ENCODE measurements at regions not wholly inside any gene's neighbourhood (a gene's known extent, or its start where the extent isn't known, plus 50 kb on each side); places are given as distances from the start of the nearest gene placed in this dataset.

DNA sequence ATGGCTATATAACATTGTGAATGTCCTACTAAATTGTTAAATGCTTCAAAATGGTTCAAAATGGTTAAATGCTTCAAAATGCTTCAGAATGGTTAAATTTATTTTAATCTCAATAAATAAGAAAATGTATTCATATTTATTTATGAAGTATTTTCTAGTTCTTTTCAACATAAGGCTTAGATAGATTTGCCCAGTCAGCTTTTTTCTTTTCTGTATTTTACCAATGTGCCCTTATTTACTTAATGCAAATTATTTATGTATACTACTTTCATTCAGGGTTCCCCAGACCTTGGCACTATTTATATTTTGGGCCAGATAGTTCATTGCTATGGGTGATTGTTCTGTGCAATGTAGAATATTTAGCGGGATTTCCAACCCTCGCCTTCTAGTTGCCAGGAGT lies 546.7 kb downstream of the RIT2 start:
- H3K9me3 ChIP-seq: peaks cover 0 to 7% (median 0%) of the 10 kb centered on the region in 8 donors
- H3K27me3 ChIP-seq (replicated peaks in 1 of 7): no peaks in the 10 kb centered on the region
- intact Hi-C loops (cut with DNase I; ENCODE audit: low total_unique reads): no loop called here
- no peak for DNase-seq
- no peak for TF ChIP-seq POLR2AphosphoS5 (IDR thresholded peaks at IDR 0.05)
- TF ChIP-seq, protein P1, sequence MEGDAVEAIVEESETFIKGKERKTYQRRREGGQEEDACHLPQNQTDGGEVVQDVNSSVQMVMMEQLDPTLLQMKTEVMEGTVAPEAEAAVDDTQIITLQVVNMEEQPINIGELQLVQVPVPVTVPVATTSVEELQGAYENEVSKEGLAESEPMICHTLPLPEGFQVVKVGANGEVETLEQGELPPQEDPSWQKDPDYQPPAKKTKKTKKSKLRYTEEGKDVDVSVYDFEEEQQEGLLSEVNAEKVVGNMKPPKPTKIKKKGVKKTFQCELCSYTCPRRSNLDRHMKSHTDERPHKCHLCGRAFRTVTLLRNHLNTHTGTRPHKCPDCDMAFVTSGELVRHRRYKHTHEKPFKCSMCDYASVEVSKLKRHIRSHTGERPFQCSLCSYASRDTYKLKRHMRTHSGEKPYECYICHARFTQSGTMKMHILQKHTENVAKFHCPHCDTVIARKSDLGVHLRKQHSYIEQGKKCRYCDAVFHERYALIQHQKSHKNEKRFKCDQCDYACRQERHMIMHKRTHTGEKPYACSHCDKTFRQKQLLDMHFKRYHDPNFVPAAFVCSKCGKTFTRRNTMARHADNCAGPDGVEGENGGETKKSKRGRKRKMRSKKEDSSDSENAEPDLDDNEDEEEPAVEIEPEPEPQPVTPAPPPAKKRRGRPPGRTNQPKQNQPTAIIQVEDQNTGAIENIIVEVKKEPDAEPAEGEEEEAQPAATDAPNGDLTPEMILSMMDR (IDR thresholded peaks at IDR 0.05 in 8 of 11, conservative IDR thresholded peaks at IDR 0.05 in 3 of 11): no peak
- no peak for TF ChIP-seq POLR2A (IDR thresholded peaks at IDR 0.05)
- H3K27ac ChIP-seq: no peak overlapping the region
- H3K36me3 ChIP-seq: no peaks in the 10 kb centered on the region
- WGBS, 5 donors: 84 to 96% (median 91%) methylated on average over 2 of the region's 2 CpGs
- H3K4me1 ChIP-seq: no peaks in the 10 kb centered on the region
- H3K4me3 ChIP-seq: no peak overlapping the region

DNA sequence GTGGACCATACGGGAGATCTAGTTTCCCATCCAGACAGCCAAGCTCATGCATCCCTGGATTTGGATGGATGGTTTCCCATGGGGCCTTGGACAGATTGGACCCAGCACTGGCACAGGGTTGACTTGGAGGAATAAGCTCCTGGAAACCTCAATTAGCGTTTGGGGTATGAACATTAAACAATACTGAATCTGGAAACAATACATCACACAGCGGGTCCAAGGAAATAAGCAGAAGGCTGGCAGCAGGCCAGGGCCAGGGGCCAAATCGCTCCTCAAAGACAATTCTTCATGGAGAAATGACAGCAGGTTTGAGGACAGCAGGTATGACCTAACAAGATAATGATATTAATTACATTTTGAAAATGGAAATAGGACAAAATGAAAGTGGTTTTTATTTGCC lies 540.6 kb downstream of the RIT2 start:
- WGBS, 5 donors: 63 to 88% (median 77%) methylated on average over 4 of the region's 4 CpGs
- intact Hi-C loops (cut with DNase I; ENCODE audit: low total_unique reads): no loop called here
- Histone ChIP-seq H3K4me3 (no peak overlapping the region), H3K4me1 (no peaks in the 10 kb centered on the region), H3K27me3 (replicated peaks in 1 of 7) (no peaks in the 10 kb centered on the region), H3K36me3 (no peaks in the 10 kb centered on the region), H3K9me3 (peaks cover 0 to 7% (median 0%) of the 10 kb centered on the region in 8 donors), H3K27ac (no peak overlapping the region)
- DNase-seq: no peak
- TF ChIP-seq POLR2AphosphoS5 (IDR thresholded peaks at IDR 0.05): no peak
- TF ChIP-seq, protein P1 (IDR thresholded peaks at IDR 0.05 in 8 of 11, conservative IDR thresholded peaks at IDR 0.05 in 3 of 11): no peak
- no peak for TF ChIP-seq POLR2A (IDR thresholded peaks at IDR 0.05)

DNA sequence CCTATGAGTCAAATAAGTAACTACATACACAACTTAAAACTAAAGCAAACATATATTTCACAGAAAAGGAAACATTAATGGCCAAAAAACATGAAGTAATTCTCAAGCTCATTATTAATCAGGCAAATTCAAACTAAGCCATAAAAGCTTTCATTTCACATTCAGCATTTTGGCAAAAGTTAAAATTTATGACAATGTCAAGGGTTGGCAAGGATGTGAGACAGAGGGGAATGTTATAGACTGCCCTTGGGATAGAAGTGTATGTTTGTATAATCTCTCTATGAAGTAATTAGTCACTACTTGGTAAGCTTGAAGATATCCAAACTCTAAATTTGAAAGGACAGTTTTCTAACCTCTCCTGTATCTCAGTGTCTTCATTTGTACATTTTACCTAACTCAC lies 539.4 kb downstream of the RIT2 start:
- no peak overlapping the region for H3K4me3 ChIP-seq
- DNase-seq: no peak
- H3K9me3 ChIP-seq: peaks cover 0 to 7% (median 0%) of the 10 kb centered on the region in 8 donors
- intact Hi-C loops (cut with DNase I; ENCODE audit: low total_unique reads): no loop called here
- H3K36me3 ChIP-seq: no peaks in the 10 kb centered on the region
- H3K27me3 ChIP-seq (replicated peaks in 1 of 7): no peaks in the 10 kb centered on the region
- H3K27ac ChIP-seq: no peak overlapping the region
- H3K4me1 ChIP-seq: no peaks in the 10 kb centered on the region
- TF ChIP-seq POLR2A (IDR thresholded peaks at IDR 0.05) (no peak), POLR2AphosphoS5 (IDR thresholded peaks at IDR 0.05) (no peak)
- TF ChIP-seq, protein P1 (IDR thresholded peaks at IDR 0.05 in 8 of 11, conservative IDR thresholded peaks at IDR 0.05 in 3 of 11): no peak

DNA sequence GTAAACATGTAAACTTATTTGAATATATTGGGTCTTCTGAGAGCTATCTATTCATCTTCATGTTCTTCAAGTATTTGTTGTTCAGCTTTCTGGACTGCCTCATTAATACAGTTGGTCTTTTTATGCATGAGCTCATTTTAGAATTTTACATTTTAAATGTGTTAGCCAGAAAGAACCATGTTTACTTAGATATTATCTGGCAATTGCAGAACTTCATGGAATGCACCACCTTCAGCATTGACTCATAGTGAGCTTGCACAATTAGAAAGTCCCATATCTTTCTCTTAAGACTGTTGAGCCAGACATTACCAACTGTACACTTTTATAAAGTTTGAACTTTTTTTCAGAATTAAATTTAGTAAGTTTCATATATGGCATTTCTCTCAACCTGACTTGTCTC lies 536.7 kb downstream of the RIT2 start:
- no peaks in the 10 kb centered on the region for H3K4me1 ChIP-seq
- no peak overlapping the region for H3K27ac ChIP-seq
- TF ChIP-seq, protein P1 (IDR thresholded peaks at IDR 0.05 in 8 of 11, conservative IDR thresholded peaks at IDR 0.05 in 3 of 11): no peak
- TF ChIP-seq POLR2AphosphoS5 (IDR thresholded peaks at IDR 0.05) (no peak), POLR2A (IDR thresholded peaks at IDR 0.05) (no peak)
- H3K27me3 ChIP-seq (replicated peaks in 1 of 7): no peaks in the 10 kb centered on the region
- no peaks in the 10 kb centered on the region for H3K9me3 ChIP-seq
- intact Hi-C loops (cut with DNase I; ENCODE audit: low total_unique reads): no loop called here
- H3K4me3 ChIP-seq: no peak overlapping the region
- no peak for DNase-seq
- no peaks in the 10 kb centered on the region for H3K36me3 ChIP-seq

Data from spleen (tissue), 11 donors.